ENCODE measurements at regions not wholly inside any gene's neighbourhood (a gene's known extent, or its start where the extent isn't known, plus 50 kb on each side); places are given as distances from the start of the nearest gene placed in this dataset.

DNA sequence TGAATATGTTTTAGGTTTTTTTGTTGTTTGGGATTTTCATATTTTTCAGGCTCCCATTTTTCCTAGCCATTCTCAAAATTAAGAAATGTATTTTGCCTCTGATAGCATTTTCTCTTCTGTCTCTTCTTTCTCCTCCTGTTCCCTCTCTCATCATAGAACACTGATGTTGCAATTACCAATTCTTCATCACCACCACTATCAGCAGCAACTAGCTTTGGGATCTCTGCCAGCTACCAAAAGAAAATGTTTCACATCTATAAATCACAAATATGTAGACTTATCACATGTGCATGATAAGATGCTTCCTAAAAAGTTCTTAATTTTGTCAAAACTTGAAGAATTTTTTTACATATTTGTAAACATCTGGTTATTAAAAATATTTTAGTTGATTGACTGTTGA is 887.1 kb downstream of the MAT2B start:
- DNase-seq (ENCODE audit: low read depth, low spot score) (no peak), FAIRE-seq (no peak)
- Histone ChIP-seq H3K79me2 (ENCODE audit: control insufficient read depth, insufficient read depth, low read length) (no peaks in the 10 kb centered on the region), H2AFZ (ENCODE audit: low read depth, low read length) (no peak overlapping the region), H3K36me3 (ENCODE audit: control insufficient read depth in 2 of 2, extremely low read depth in 1 of 2, insufficient read depth in 2 of 2, low read length in 2 of 2) (no peaks in the 10 kb centered on the region), H3K4me1 (ENCODE audit: control insufficient read depth, extremely low read depth, insufficient read depth, low read length) (no peaks in the 10 kb centered on the region), H3K9ac (replicated peaks; ENCODE audit: extremely low read depth, insufficient read depth, low read length) (no peak overlapping the region), H3K27ac (ENCODE audit: insufficient read depth, low read depth, low read length) (no peak overlapping the region), H3K4me3 (replicated peaks in 1 of 3; ENCODE audit: insufficient read depth in 1 of 3, low read depth in 1 of 3, low read length in 3 of 3) (no peak overlapping the region), H3K9me3 (replicated peaks; ENCODE audit: control insufficient read depth, insufficient read depth, low read length) (no peaks in the 10 kb centered on the region), H3K4me2 (ENCODE audit: insufficient read depth, low read length) (no peak overlapping the region), H3K27me3 (ENCODE audit: control insufficient read depth in 2 of 2, insufficient read depth in 2 of 2, low read length in 2 of 2) (no peaks in the 10 kb centered on the region), H3K9me1 (replicated peaks; ENCODE audit: control insufficient read depth, extremely low read depth, insufficient read depth, low read length) (no peaks in the 10 kb centered on the region), H4K20me1 (replicated peaks; ENCODE audit: control insufficient read depth, extremely low read depth, insufficient read depth, low read length) (no peaks in the 10 kb centered on the region)
- no TSS peak for BruUV-seq (replicated peaks)
- intact Hi-C loops (cut with micrococcal nuclease) = no loop called here
- ChIA-PET POLR2A (no interaction called here), CTCF (no interaction called here)
- dilution Hi-C loops (cut with MboI; ENCODE audit: extremely low pct_ligation_motif_present, low sequenced_read_pairs) = no loop called here
- TF ChIP-seq MYC (IDR thresholded peaks at IDR 0.05; ENCODE audit: low read depth, low read length) (no peak), POLR2AphosphoS5 (IDR thresholded peaks at IDR 0.05; ENCODE audit: insufficient read depth, low read depth, low read length) (no peak), EZH2 (IDR thresholded peaks at IDR 0.05; ENCODE audit: borderline replicate concordance, low read depth, low read length, severe bottlenecking) (no peak), POLR2A (IDR thresholded peaks at IDR 0.05; ENCODE audit: low read depth, low read length) (no peak), GATA2 (IDR thresholded peaks at IDR 0.05; ENCODE audit: insufficient read depth, insufficient read length, low read depth, low read length) (no peak)
- TF ChIP-seq, protein P1, sequence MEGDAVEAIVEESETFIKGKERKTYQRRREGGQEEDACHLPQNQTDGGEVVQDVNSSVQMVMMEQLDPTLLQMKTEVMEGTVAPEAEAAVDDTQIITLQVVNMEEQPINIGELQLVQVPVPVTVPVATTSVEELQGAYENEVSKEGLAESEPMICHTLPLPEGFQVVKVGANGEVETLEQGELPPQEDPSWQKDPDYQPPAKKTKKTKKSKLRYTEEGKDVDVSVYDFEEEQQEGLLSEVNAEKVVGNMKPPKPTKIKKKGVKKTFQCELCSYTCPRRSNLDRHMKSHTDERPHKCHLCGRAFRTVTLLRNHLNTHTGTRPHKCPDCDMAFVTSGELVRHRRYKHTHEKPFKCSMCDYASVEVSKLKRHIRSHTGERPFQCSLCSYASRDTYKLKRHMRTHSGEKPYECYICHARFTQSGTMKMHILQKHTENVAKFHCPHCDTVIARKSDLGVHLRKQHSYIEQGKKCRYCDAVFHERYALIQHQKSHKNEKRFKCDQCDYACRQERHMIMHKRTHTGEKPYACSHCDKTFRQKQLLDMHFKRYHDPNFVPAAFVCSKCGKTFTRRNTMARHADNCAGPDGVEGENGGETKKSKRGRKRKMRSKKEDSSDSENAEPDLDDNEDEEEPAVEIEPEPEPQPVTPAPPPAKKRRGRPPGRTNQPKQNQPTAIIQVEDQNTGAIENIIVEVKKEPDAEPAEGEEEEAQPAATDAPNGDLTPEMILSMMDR (IDR thresholded peaks at IDR 0.05; ENCODE audit: extremely low read depth in 1 of 2, insufficient read depth in 1 of 2, low read depth in 1 of 2, low read length in 2 of 2) = no peak
- TF ChIP-seq, protein P2, sequence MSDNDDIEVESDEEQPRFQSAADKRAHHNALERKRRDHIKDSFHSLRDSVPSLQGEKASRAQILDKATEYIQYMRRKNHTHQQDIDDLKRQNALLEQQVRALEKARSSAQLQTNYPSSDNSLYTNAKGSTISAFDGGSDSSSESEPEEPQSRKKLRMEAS (IDR thresholded peaks at IDR 0.05; ENCODE audit: insufficient read depth, insufficient read length) = no peak

All from endothelial cell of umbilical vein (primary cell).